CD4-positive, alpha-beta T cell treated with Interferon alpha-2 for 1 hour (primary cell): ENCODE measurements at regions not wholly inside any gene's neighbourhood (a gene's known extent, or its start where the extent isn't known, plus 50 kb on each side); places are given as distances from the start of the nearest gene placed in this dataset.

Experiments
- DNase-seq, 2 donors: peaks; one replicate each; pipeline ENCODE4 v3.0.0-alpha.2; 2020 to 2022

DNA sequence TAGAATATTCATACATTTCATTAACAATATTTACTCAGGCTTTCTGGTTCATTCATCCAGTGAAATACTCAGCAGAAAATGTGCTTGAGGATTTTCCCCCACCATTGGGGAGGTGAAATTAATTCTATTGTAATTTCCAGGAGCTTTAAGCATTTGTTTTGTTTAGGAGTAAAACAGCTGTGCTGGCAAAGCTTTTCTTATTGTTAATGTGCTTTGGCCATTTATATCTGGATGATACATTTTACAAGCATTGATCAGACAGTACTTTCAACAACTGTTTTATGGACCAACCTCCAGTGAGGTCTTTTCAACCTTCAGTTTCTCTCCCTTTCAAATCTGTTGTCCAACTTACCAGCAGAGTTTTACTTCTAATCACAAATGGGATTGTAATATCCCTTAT, 672.4 kb downstream of the CDH11 start:
- no peak for DNase-seq

DNA sequence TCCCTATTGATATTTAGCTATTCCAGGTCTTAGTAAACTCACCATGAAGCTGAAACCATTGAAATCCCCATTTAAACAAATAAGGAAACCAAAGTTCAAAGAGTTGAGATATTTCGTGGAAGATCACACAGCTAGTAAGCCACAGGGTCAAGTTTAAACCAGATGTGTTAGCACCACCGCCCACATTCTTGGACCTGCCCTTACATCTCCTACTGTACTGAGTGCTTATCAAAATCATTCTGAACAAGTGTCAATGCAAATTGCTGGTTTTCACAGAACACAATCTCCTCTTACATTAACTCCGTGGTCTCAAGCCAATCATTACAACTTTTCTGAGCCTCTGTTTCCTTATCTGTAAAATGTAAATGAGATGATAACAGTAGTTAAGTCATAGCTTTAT, 676.2 kb downstream of the CDH11 start:
- DNase-seq: no peak

DNA sequence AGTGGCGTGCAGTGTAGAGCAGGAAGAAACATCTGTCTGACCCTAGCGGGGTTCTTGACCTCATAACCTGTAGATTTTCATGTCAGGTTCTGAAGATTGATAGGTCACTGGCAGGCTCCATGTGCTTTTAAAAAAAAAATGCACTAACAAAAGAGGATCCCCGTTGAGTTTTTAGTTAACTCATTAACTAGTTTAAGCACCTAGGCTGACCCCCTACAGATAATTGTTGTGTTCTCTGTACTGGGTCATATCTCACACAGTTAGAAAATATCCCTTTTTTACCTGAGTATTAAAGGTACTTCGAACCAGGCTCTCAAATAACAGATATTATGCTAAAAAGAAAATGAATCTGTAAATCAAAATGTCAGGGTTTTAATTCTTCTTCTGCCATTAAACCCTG, 676.6 kb downstream of the CDH11 start:
- no peak for DNase-seq

DNA sequence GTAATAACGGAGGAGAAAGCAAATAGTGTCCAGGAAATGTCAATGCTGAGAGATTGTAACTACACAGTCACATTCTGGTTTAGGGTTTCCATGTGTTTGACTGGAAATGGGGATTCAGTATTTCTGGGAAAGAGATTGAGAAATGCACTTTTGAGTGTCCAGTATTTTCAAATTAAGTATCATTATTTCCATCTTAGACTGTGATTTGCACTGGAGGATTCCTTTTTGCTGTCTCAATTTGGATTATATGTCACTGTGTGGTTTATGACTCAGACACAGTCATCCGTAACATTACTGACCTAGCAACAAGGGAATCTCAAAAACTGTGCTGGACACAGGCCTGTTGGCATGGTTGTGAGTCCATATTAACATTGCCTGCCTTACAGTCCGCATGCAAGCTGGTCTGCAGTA, 681.4 kb downstream of the CDH11 start:
- DNase-seq: no peak

DNA sequence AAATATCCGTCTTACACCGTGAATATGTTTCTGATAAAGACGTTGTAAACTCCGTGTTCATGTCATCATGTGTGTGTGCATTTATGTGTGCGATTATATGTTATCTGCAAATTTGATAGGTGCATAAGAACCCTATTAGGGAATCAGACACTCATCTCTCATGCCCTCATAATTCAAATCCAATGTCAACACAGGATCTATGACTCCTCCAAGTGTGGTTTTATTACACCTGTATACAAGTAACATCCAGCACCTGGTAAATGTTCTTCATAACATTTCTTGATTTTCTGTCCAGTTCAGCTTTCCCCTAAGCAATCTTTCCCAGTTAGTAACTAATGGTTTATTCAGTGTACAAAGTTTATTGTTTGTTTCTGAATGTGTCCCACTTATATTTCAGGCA, 681.9 kb downstream of the CDH11 start:
- DNase-seq: no peak

DNA sequence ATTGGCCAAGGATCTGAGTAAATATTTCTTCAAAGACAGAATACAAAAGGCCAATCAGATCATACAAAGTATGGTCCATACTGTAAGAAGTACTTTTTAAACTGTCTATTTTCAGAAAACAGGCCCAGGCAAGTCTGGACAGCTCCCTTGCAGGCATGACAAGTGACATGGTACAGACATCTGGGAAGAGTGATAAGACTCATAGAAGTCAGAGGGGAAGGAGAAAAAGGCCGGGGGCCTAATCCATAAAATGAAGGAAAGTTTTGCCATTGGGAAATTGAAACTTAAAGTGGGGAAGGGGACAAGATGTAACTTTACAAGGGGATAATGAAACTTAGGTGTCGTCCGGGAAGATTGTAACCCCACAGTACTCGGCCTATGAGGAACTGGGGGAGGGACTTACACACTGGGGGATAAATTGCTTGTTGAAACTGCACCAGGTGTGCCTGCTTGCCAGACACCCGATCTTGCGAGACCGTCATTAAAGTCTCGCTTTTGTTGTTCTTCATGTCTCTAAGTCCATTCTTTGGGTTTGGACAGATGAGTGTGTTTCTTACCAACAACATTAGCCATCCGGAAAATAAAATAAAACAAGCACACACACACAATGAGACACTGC, 684.0 kb downstream of the CDH11 start:
- DNase-seq: no peak

DNA sequence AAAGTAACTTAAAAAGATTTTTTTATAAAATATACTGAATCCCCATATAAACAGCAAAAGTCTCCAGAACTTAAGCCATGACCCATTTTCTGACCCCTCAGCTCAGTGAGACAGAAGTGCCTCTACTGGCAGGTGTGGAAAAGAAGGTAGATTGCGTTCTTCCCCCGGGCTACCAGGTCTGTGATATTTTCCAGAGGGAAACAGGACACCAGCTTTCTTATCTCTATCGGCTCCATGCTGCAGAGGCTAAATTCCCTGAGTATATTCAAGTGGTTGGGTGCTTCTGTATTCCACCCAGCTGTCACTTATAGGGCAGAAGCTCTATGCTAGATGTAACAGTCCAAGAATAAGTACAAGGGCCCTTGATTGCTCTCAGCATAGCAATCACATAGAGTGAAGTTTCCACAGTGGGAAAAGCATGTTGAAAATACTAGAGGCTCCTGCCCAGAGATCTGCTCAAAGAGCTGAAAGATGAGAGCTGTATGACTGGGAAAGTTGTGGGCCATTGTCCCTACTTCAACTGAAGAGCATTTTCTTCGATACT, 687.3 kb downstream of the CDH11 start:
- DNase-seq: no peak

DNA sequence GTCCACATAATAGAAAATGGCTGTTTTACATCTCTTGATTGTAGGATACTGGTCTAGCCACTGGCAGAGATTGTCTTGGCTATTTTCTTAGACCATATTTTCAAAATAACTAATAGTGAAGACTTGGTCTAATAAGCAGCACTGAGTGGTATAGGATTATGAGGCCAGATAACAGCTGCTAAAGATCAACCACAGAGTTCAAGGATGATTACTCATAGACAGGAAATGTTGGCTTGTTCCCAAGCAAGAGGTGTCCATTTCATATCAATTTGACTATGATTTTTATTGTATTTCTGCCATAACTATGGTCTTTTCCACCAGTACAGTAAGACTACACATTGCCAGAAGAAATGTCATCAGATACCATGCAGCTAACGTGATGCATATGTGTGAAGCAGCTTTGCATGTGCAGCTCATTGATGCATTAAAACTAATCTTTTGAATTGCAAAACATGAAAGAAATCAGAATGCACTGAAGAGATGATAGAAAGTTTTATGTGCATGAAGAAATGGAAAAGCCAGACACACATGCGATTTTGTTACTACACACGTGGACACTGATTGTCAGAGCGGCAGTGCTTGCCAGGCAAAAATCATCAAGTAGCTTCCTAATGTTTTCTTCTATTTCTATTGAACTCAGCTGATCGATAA, 693.3 kb downstream of the CDH11 start:
- DNase-seq: no peak

DNA sequence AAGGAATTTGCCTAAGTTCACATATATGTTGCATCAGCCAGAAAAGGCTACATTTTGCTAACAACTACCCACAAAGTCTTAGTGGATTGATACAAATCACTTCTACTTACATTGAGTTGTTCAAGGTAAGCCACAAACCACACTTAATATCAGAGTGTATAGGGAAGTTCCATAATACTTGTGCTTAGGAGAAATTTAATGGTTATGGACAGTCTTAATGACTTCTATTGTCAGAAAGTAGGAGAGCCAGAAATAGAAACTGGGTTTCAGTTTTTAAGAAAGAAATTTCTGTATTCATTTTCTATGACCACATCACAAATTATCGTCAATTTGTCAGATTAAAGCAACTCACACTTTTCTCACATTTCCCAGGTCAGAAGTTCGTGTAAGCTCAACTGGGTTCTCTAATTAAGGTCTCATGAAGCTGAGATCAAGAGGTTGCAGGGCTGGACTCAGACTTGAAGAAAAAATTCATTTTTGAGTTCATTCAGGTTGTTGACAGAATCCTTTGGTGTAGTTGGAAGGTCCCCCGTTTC, 695.7 kb downstream of the CDH11 start:
- no peak for DNase-seq

DNA sequence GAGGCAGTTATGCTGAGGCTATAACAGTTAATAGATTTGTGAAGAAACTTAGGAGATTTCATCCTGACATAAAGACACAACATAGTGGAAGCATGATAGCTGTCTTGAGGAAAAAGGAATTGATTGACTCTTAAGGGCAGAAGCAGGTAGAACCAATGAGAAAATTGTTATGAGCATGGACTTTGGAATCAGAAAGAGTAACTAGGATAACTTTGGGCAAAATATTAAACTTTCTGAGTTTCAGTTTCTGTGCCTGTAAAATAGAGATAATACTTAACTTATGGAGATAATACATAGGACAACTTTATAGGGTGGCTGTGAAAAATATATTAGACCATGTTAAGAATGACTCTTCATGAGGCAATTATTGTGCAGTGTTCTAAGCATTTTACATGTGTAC, 696.5 kb downstream of the CDH11 start:
- DNase-seq: no peak

DNA sequence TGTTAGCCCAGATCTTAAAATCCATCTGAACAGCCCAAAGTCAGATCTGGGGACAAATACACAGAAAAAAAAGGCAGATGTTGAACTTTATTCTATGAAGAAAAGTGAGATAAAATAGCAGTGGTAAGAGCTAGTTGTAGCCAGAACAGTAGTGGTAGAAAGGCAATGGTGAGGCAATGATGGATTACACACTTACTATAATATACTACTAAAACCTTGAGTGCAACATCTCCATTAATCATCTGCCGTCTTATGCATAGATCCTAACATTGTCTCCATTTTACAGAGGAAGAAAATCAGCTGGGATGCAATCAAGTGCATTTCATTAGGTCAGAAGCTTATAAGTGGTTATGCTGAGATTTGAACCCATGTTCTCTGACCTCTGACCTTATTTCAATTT, 699.6 kb downstream of the CDH11 start:
- no peak for DNase-seq

DNA sequence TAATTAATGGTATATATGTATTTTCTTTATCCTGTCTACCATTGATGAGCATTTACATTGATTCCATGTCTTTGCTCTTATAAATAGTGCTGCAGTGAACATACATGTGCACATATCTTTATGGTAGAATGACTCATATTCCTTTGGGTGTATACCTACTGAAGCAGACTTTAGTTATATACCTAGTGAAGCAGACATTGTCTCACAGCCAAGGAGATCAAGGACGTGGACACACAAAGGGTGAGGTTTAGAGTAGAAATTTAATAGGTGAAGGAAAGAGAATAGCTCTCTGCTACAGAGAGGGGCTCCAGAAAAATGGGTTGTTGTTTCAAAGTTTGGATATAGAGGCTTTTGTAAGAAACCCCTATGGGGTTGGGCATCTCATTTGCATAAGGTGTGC, 700.3 kb downstream of the CDH11 start:
- DNase-seq: no peak

DNA sequence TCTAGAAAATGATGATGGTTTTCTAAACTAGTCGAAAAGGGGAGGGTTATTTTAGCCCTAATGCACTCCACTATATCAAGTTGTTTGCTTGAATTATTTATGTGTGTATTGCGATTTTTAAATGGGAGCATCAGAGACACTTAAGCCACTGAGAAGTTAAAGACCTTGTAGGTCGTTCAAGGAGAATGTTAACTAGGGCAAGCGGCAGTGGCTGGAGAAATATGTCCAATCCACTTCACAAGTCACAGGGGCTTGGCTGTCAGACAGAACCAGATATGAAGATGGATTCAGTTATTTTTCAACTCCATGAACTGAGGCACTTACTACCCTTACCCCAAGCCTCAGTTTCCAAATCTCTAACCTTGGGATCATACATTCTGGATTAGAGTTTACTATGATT, 702.0 kb downstream of the CDH11 start:
- DNase-seq: no peak

DNA sequence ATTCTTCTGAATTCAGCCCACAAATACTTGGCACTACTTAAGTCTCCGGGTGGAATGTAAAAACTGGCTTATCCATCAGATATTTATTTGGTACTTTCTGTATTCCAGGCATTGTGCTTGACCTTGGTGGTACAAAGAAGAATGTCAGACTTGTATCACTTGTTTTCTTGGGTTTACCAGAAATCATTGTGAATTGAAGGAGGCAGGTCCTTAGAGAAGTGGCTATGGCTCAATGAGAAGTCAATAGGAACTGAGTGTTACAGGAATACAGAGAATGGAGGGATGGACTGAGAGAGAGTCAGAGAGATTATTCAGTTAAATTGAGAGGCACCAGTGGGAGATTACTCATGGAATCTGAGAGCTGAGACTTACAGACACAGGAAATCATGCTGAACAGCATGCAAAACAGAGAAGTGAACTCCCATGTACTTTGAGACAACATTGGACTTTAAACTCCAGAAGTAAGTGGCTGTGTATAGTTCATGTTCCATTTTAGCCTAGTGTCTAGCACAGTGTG, 704.1 kb downstream of the CDH11 start:
- DNase-seq: no peak

DNA sequence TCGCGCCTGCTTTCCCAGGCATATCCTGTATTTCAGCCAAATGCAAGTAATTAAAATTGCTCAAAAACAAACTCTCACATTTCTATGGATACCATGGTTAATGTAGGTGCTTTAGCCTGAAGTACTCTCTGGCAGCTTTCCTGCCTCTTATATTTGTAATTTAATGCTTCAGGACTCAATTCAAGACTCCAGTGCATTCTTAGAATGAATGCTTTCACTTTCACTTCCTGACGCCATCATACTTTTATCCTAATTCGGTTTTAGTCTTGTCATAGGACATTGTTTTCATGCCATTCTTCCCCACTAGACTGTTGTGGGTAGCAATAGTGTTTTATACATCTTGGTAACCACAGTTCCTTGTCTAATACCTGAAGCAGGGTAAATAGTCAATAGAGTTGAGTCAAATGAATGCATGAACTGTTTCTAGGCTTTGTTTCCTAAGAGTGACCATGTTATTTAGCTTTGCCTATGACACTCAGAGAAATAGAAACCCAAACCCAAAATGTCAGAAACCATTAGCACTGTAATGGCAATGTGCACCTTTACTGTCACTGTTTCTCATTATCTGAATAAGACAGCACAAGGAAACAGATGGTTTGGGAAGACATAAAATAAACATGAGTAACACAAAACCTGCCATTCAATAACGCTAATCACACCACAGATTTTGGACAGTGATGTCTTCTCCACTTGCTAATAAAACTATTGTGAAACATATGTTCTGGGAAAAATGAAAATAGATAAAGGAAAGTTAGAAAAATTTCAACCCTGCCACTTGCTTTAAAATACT, 705.5 kb downstream of the CDH11 start:
- no peak for DNase-seq

DNA sequence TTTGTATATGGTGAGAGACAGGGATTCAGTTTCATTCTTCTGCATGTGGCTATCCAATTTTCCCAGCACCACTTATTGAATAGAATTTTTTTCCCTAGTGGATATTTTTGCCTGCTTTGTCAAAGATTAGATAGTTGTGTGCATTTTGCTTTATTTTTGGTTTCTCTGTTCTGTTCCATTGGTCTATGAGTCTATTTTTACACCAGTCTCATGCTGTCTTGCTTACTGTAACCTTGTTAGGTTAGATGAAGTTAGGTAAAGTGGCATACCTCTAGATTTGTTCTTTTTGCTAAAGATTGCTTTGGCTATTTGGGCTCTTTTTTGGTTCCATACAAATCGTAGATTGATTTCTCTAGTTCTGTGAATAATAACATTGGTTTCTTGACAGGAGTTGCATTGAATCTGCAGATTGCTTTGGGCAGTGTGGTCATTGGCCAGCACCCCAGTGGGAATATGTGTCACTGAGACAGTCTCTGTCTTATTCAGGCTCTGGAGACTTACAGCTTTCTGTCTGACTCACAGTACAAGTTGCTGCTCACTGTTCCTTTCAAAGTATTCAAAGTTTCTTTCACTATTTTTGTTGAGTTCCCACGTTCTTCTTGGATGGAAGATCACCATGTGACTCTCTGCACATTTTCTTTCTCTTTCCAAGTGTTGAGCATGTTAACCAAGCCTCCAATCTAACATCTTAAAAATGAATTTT, 709.1 kb downstream of the CDH11 start:
- DNase-seq: no peak

DNA sequence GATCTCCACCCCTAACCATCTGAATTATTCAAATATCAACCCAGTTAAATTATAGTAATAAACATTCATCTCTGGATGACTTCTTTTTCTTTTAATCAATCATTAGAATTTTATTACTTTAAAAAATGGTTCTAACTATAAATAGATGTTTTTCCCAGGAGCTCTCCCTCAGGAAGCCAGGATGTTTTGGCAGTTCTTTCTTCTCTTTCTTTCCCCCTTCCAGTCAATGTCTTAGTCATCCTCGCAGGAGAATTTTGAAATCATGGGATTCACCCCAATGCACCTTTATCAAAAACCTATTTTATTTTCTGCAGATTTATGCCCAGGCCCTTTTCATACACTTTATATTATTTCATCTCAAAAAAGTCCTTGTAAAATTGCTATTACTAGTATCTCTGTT, 711.6 kb downstream of the CDH11 start:
- DNase-seq: no peak

DNA sequence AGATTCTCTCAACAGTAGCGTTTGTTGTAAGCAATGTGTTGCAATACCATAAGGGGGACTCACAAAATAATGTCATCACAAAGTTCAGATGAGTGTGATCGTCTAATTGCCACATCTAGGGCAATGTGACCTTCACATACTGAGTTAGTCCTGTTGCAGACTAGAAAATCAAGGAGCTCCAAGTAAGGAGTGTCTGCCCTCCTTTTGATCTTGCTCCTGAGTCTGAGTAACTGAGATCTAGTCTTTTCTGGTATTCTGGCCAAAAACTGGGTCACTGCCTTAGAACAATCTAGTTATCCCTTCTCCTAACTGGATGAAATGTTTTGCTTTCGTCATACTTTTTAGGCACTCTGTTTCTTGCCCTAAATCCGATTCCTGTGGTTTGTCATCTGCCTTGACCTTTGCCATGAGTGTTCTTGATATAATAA, 712.1 kb downstream of the CDH11 start:
- no peak for DNase-seq

DNA sequence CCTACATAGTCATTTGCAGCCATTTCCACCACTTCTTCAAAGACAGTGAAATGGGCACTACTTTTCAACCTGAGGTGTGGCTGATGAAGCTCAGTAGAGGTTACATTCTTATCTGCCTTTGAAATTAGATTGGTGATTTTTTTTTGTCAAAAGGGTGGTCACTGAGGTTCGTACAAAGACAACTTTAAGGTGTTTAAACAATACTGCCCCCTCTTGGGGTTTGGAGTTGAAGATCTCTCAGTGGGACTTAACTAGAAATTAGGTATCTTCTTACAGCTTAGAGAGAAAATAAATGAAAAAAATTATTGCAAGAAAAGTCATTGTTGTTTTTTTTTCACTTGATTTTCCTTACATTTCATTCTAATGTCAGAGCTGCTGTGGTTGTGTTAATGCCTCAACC, 713.2 kb downstream of the CDH11 start:
- no peak for DNase-seq

DNA sequence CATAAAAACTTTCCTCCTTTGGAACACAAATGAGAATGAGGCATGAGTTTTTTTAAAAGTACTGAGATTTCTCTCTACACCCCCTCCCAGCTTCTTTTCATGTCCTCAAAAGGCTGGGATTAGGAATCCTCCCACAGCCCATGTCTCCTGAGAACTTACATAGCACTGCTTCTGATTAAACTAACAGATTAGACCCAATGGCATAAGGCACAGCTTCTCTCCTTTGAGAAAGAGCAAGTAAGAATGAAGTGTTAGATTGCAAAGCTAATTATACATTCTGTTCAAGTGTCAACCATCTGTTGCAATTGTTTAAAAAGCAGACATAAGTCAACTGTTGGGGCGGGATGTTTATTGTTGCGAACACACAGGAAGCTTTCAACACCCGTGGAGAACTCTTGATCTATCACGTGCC, 715.1 kb downstream of the CDH11 start:
- no peak for DNase-seq

DNA sequence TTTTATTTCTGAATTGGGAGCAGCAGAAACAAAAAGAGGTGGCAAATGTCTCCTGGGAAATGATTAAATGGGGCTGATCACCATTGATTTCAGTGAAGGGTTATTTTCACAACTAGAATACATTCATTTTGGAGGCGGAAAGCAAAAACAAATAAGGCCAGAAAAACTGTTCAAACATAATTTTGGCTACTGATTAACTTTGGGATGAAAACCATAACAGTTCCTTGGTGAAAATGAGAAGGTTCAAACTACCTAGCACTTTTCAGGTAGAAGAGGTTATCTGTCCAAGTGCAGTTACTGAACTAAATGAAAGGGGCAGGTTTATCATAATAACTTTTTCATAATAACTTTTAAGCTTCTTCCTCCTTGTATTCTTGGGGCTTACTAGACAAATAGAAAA, 718.5 kb downstream of the CDH11 start:
- DNase-seq: no peak

DNA sequence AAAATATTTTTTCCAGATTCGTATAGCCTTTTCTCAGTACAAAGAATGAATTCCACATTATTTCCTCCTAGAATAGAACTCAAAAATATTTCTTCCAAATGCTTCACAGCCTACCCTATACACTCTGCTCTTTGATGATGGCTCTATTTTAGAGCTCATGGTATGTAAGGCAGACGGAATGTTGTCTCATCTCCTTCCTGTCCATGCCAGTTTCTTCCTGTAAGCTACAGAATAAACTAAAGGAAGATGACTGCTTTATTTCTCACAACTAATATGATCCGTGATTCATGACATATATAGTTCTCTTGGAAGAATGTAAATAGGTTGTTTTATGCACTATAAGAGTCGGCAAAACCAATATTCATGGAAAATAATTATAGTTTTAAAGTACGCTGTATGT, 723.1 kb downstream of the CDH11 start:
- DNase-seq: no peak

DNA sequence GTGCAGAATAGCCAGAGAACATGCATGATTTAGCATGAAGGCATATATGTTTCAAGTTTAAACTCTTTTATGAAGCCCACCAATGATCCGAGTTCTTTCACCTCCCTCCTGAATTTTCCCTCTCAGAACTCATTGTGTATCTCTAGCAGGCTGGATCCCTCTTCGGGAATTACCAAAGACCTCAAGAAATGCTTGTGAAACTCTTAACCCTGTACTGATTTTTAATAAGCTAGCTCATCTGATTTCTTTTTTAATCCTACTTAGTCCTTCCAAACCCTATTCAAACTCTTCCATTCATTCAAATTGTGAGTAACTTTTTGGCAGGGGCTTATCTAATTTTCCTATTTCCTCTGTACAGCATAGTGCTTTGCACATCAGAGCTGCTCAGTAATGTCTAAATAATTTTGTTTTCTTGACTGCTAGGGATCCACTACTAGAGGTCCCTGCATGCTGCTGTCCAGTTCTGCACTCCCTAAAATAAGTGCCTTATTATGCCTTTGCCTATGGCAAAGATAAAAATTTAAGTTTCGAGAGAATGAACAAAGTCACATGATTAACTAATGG, 723.8 kb downstream of the CDH11 start:
- no peak for DNase-seq
